ENCODE measurements at regions not wholly inside any gene's neighbourhood (a gene's known extent, or its start where the extent isn't known, plus 50 kb on each side); places are given as distances from the start of the nearest gene placed in this dataset.

- DNase-seq (ENCODE audit: low read depth), result no peak
- H3K4me3 ChIP-seq (ENCODE audit: low read length), result no peak overlapping the region
- no peak for TF ChIP-seq CTCF (conservative IDR thresholded peaks at IDR 0.05; ENCODE audit: low read depth, low read length)
Measured at GRCh38 chr6:23465912-23466311, 660.1 kb upstream of the NRSN1 start.

GRCh38 chr6:23477586-23477985 is 648.4 kb upstream of the NRSN1 start:
- no peak for DNase-seq (ENCODE audit: low read depth)
- no peak for TF ChIP-seq CTCF (conservative IDR thresholded peaks at IDR 0.05; ENCODE audit: low read depth, low read length)

GRCh38 chr6:23478312-23478711 is 647.7 kb upstream of the NRSN1 start:
- no peak overlapping the region for H3K4me3 ChIP-seq (ENCODE audit: low read length)
- TF ChIP-seq CTCF (conservative IDR thresholded peaks at IDR 0.05; ENCODE audit: low read depth, low read length), result no peak
- DNase-seq (ENCODE audit: low read depth), result no peak

More at GRCh38 chr6:23477586-23477985, 648.4 kb upstream of the NRSN1 start:
- H3K4me3 ChIP-seq (ENCODE audit: low read length), result no peak overlapping the region

GRCh38 chr6:23483896-23484295 is 642.1 kb upstream of the NRSN1 start:
- no peak for DNase-seq (ENCODE audit: low read depth)
- H3K4me3 ChIP-seq (ENCODE audit: low read length), result no peak overlapping the region
- TF ChIP-seq CTCF (conservative IDR thresholded peaks at IDR 0.05; ENCODE audit: low read depth, low read length), result no peak

GRCh38 chr6:23494367-23494766 is 631.6 kb upstream of the NRSN1 start:
- no peak overlapping the region for H3K4me3 ChIP-seq (ENCODE audit: low read length)
- no peak for DNase-seq (ENCODE audit: low read depth)
- TF ChIP-seq CTCF (conservative IDR thresholded peaks at IDR 0.05; ENCODE audit: low read depth, low read length), result no peak

- TF ChIP-seq CTCF (conservative IDR thresholded peaks at IDR 0.05; ENCODE audit: low read depth, low read length), result no peak
- no peak for DNase-seq (ENCODE audit: low read depth)
- H3K4me3 ChIP-seq (ENCODE audit: low read length), result no peak overlapping the region
Measured at GRCh38 chr6:23498013-23498412, 628.0 kb upstream of the NRSN1 start.

GRCh38 chr6:23499549-23499948 is 626.5 kb upstream of the NRSN1 start:
- H3K4me3 ChIP-seq (ENCODE audit: low read length), result no peak overlapping the region
- no peak for TF ChIP-seq CTCF (conservative IDR thresholded peaks at IDR 0.05; ENCODE audit: low read depth, low read length)
- DNase-seq (ENCODE audit: low read depth), result no peak
